ENCODE measurements at regions not wholly inside any gene's neighbourhood (a gene's known extent, or its start where the extent isn't known, plus 50 kb on each side); places are given as distances from the start of the nearest gene placed in this dataset.

DNA sequence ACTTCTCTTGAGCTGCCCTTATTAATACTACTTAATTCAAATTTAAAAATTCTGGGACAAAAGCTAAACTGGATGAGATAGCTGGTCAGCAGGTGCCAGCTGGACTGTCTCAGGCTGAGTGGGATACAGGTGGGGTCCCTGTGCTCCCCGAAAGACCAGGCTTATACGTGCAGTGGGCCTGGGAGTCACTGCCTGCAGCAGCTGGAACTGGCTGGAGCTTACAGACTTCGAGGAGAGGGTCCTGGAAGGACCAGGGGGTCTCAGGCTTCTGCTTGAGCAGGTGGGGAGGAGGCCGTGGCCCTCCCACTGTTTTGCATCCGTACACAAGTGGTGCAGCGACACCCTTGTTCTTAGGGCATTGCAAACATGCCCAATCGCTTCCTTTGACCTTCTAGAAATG lies 203.7 kb downstream of the GLRX3 start:
- DNase-seq (ENCODE audit: low spot score) = no peak
- intact Hi-C loops (cut with DNase I) = no loop called here

DNA sequence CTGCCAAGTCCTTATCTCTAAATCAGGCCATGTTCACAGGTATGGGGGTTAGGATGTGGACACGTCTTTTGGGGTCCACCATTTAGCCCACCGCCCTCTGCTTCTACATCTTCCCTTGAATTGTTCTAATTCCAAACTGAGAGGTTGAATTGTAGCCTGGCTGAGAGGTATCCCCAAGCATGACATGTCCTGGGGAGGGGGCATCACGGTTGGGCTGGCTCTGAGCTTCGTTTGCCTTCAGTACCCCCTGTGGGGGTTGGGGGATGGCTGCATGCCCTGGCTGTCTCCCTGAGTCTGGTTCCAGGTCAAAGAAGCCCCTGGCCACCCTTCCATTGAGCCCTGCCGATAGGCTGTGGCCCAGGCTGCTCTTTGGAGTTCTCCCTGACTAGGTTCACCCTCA lies 204.6 kb downstream of the GLRX3 start:
- intact Hi-C loops (cut with DNase I) = no loop called here
- DNase-seq (ENCODE audit: low spot score) = no peak

- no peak for DNase-seq (ENCODE audit: low spot score)
- intact Hi-C loops (cut with DNase I) = no loop called here
Measured at GRCh38 chr10:130341356-130341755, 205.2 kb downstream of the GLRX3 start.

DNA sequence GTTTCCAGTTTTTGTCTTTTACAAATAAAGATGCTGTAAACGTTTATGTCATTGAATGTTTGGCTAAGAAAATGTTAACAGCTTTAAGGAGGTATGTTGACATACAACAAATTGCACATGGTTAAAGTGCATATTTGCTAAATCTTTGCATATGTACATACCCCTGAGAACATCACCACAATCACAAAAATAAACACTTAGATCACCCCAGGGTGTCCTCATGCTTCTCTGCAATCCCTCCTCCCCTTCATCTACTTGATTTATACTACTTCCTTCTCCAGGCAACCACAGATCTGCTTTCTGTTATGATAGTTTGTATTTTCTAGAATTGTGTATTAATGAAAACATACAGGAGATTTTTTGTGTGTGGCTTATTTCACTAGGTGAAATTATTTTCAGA lies 209.5 kb downstream of the GLRX3 start:
- DNase-seq (ENCODE audit: low spot score) = no peak
- intact Hi-C loops (cut with DNase I) = no loop called here

- intact Hi-C loops (cut with DNase I) = loop anchor here (10.0 kb wide), 1 partner anchor 156 kb away; no protein-coding TSS in a partner anchor
- no peak for DNase-seq (ENCODE audit: low spot score)
Measured at GRCh38 chr10:130350996-130351395, 214.8 kb downstream of the GLRX3 start.

DNA sequence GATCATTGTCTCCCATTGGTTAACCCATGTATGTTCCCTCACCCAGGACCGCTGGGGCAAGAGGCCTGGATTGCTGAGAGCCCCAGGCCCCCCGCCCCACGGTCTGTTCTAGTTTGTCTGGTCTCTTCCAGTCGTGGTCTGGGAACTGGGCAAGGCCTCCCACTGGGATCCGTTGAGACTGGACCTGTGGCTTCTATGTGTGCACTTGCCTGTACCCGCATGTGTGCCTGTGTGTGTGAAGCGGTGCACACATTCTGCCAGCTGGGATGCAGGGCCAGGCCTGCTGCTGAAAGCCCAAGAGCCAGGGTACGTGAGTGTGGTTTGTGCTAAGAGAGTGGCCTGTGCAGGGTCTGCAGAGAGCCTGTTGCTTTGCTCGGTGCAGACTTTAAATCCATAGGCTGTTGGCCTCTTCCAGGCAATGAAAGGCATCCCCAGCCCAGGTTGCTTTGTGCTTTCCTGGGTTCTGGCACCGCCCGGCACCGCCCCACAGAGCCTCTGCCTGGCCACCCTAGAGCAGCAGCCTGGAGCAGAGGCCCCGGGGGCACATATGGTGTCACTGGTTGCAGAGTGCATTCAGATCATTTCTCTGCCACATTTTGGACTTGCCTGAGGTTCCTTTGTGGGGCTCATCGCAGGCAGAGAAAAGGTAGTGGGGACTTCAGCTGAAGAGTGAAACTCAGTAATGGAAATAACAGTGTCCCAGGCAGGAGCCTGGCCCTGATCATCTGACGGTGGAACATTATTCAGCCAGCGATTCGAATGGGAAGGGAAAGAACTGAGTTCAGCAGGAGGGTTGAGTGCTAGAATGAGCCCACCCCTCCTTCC lies 215.5 kb downstream of the GLRX3 start:
- intact Hi-C loops (cut with DNase I) = loop anchor here (10.0 kb wide), 1 partner anchor 157 kb away; no protein-coding TSS in a partner anchor
- peak; percentile 55 for DNase-seq (ENCODE audit: low spot score)

GRCh38 chr10:130352291-130352645 lies 216.1 kb downstream of the GLRX3 start:
- intact Hi-C loops (cut with DNase I) = loop anchor here (10.0 kb wide), 1 partner anchor 157 kb away; no protein-coding TSS in a partner anchor

DNA sequence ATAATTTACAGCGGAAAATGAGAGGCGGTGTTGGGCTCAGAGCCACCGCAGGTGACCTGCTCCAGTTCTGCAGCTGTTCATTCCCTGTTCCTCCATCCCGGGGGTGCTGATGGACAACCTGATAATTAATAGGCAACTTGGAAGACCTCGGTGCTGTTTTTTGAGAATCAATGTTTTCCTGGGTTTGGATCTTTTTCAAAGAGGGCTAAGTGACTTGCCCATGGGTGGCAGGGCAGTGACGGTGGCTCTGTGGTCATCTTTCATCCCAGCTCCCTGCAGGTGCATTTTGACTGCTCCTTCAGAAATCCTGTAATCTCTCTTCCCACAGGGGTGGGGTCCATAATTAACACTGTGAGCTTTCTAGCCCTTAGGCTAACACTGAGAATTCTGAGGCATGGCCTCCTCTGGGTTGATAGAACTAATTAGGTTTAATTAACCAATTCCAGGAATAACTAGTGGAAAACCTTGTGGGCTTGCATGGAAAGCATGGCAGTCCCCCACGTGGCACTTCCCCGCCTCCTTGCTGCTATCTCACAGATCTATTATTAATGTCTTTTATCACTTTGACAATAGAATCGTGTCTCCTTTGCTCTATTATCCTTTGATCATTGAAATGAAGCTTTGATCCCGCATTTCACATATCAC lies 217.9 kb downstream of the GLRX3 start:
- DNase-seq (ENCODE audit: low spot score) = peak; percentile 39
- intact Hi-C loops (cut with DNase I) = loop anchor here (10.0 kb wide), 1 partner anchor 159 kb away; no protein-coding TSS in a partner anchor

More at GRCh38 chr10:130352291-130352645, 216.1 kb downstream of the GLRX3 start:
- DNase-seq (ENCODE audit: low spot score) = peak; percentile 71

DNA sequence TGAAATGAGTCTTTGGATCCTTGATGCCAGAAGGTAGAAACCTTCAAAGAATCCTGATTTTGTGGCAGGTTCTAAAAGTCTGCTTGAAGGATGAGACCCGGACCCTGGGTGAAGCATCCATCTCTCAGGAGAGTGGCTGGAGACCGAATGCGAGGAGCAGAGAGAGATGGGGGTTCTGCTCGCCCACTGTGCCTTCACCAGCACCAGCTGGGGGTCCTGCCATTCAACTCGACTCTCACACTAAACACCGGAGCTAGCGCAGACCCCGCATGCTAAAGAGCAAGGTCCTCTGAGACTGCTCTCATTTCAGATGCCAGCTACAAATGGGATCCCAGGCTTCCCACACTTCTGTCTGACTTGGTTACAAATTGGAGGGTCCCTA lies 218.4 kb downstream of the GLRX3 start:
- peak; percentile 61 for DNase-seq (ENCODE audit: low spot score)
- intact Hi-C loops (cut with DNase I) = loop anchor here (10.0 kb wide), 1 partner anchor 160 kb away; no protein-coding TSS in a partner anchor

DNA sequence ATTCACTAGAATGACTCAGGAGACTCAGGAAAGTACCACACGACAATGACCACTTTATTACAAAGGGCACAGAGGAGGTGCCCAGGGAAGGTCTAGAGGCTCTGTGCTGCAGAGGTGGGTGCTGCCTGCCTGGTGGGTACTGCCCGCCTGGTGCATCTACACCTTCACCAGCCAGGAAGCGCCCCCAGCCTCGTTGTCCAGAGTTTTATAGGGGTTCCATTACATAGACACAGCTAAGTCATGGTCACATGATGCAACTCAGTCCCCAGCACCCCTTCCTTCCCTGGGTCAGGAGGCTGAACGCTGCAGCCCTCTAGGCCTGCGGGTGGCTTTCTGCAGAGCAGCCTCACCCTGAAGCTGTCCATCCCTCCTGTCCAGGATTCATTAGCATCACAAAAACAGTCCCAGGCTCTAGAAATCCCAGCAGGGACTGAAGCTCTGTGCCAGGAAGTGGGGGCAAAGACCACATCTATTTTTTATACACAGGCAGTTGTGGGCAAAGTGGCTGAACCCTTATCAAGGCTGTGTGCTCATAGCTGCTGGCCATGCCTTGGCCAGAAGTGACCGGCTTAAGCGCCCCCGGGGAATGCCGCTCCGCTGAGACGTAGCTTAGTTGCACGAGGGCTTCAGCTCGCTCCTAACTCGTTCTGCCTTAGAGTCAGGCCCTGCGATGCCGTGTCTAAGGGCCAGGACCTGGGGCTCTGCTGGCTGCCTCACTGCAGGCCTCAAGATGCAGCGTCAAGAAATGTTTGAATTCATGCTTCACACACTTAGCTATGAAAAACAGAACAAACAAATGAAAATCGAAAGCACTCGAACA lies 219.0 kb downstream of the GLRX3 start:
- peak; percentile 66 for DNase-seq (ENCODE audit: low spot score)
- intact Hi-C loops (cut with DNase I) = loop anchor here (10.0 kb wide), 1 partner anchor 160 kb away; no protein-coding TSS in a partner anchor

- intact Hi-C loops (cut with DNase I) = loop anchor here (10.0 kb wide), 1 partner anchor 162 kb away; no protein-coding TSS in a partner anchor
- peak; percentile 36 for DNase-seq (ENCODE audit: low spot score)
Measured at GRCh38 chr10:130356429-130356828, 220.2 kb downstream of the GLRX3 start.

GRCh38 chr10:130357226-130357625 lies 221.0 kb downstream of the GLRX3 start:
- peak; percentile 47 for DNase-seq (ENCODE audit: low spot score)
- intact Hi-C loops (cut with DNase I) = loop anchor here (10.0 kb wide), 1 partner anchor 162 kb away; no protein-coding TSS in a partner anchor

- intact Hi-C loops (cut with DNase I) = loop anchor here (10.0 kb wide), 1 partner anchor 163 kb away; no protein-coding TSS in a partner anchor
Measured at GRCh38 chr10:130357951-130358350, 221.8 kb downstream of the GLRX3 start.

GRCh38 chr10:130358981-130359650 lies 222.9 kb downstream of the GLRX3 start:
- DNase-seq (ENCODE audit: low spot score) = peak; percentile 68
- intact Hi-C loops (cut with DNase I) = loop anchor here (10.0 kb wide), 1 partner anchor 164 kb away; no protein-coding TSS in a partner anchor

More at GRCh38 chr10:130357951-130358350, 221.8 kb downstream of the GLRX3 start:
- DNase-seq (ENCODE audit: low spot score) = peak; percentile 38

GRCh38 chr10:130359711-130360110 lies 223.5 kb downstream of the GLRX3 start:
- intact Hi-C loops (cut with DNase I) = loop anchor here (10.0 kb wide), 1 partner anchor 165 kb away; no protein-coding TSS in a partner anchor

DNA sequence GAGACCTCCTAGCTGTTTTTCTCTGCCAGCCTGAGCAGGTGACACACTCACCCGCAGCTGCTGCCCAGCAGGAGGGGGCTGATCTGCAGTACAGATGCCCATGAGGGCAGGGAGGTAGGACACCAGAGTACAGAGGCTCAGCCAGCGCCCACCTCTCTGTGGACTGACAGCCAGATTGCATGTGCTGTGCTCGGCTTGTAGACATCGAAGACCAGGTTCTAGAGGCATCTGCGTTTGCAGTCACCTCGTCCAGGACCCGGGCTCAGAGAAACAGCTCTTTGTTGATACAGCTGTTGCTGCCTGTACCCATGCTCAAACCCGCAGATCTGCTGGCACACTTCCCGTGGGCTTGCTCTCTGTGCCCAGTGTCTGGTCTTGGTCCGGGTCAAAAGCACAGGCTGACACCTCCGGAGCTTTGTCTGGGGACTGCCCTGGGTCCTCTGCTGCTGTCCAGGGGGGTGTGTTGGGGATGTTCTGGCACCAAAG lies 224.7 kb downstream of the GLRX3 start:
- peak; percentile 75 for DNase-seq (ENCODE audit: low spot score)
- intact Hi-C loops (cut with DNase I) = no loop called here

More at GRCh38 chr10:130359711-130360110, 223.5 kb downstream of the GLRX3 start:
- DNase-seq (ENCODE audit: low spot score) = peak; percentile 72

GRCh38 chr10:130361351-130362105 lies 225.3 kb downstream of the GLRX3 start:
- intact Hi-C loops (cut with DNase I) = no loop called here
- DNase-seq (ENCODE audit: low spot score) = peak; percentile 73

DNA sequence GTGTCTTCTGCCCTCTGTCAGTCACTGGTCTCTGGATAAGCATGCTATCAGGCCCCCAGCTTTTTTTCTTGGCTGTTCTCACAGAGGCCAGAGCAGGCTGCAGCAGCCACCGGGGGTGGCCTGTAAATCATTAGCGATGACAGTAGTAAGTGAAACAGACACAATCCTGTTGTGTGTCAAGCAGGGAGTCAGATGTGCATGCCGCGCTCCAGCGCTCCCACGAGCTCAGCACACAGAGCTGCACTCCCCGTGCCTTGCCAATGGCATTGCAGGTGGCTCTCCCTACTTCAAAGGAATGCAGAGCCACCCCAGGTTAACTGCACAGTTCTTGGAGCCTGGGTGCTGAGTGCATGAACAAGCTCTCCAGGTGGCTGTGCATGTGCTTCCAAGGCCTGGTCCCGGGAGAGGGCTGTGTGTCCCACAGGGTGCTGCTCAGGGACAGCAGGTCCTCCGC lies 226.1 kb downstream of the GLRX3 start:
- peak; percentile 80 for DNase-seq (ENCODE audit: low spot score)
- intact Hi-C loops (cut with DNase I) = no loop called here
